ENCODE measurements at regions not wholly inside any gene's neighbourhood (a gene's known extent, or its start where the extent isn't known, plus 50 kb on each side); places are given as distances from the start of the nearest gene placed in this dataset.

GRCh38 chr17:77347544-77347943, 206.8 kb downstream of the SEC14L1 start:
- TF ChIP-seq CTCF (IDR thresholded peaks at IDR 0.05) (no peak), POLR2A (IDR thresholded peaks at IDR 0.05) (no peak), POLR2AphosphoS5 (IDR thresholded peaks at IDR 0.05) (no peak)

Data from breast epithelium (tissue), 3 donors.